Right lobe of liver (tissue), 6 donors: ENCODE measurements at regions not wholly inside any gene's neighbourhood (a gene's known extent, or its start where the extent isn't known, plus 50 kb on each side); places are given as distances from the start of the nearest gene placed in this dataset.

Experiments
- ATAC-seq, 4 donors: fragments of 200-7000 bp; cut with Tn5 transposase; one replicate each; pipeline ENCODE4 v1.9.1; 2020; ENCODE audit warnings: mild to moderate bottlenecking in 4 of 4, moderate library complexity in 4 of 4
- DNase-seq, 3 donors: peaks; one replicate each; pipeline ENCODE4 v3.0.0-alpha.2; 2020
- H3K27ac ChIP-seq, 3 donors: fragments of 200-600 bp; one replicate each; pipeline ENCODE4 v1.8.0; 2022
- H3K27me3 ChIP-seq, 2 donors: fragments of 200-600 bp; one replicate each; pipeline ENCODE4 v1.8.0; 2022
- H3K36me3 ChIP-seq, 4 donors: fragments of 200-600 bp; sonication (generic) in 1 of 4; one replicate each; pipeline versions ENCODE4 v1.5.1 to v1.8.0; 2017 to 2022; ENCODE audit warnings: control low read depth in 1 of 4
- H3K4me1 ChIP-seq, 4 donors: fragments of 200-600 bp; sonication (generic) in 1 of 4; one replicate each; pipeline versions ENCODE4 v1.5.1 to v1.8.0; 2017 to 2022; ENCODE audit warnings: control low read depth in 1 of 4
- H3K4me3 ChIP-seq, 3 donors: fragments of 200-600 bp; one replicate each; pipeline ENCODE4 v1.8.0; 2022
- H3K9me3 ChIP-seq, 4 donors: fragments of 200-600 bp; sonication (generic) in 1 of 4; one replicate each; pipeline versions ENCODE4 v1.5.1 to v1.8.0; 2017 to 2022; ENCODE audit warnings: control low read depth in 1 of 4
- CTCF ChIP-seq, 4 donors: fragments of 200-600 bp in 3 of 4; fragments of 450-650 bp in 1 of 4; IDR thresholded peaks; one replicate each; pipeline versions ENCODE4 v1.5.1 to v1.8.0; 2016 to 2022; ENCODE audit warnings: antibody characterized with exemption in 4 of 4, mild to moderate bottlenecking in 2 of 4
- POLR2A ChIP-seq: fragments of 450-650 bp; IDR thresholded peaks from one replicate; pipeline ENCODE4 v1.6.1; 2017; ENCODE audit warnings: antibody characterized with exemption, mild to moderate bottlenecking
- WGBS: methylation state at CpG from one replicate; pipeline ENCODE4 v1.1.6; 2018; ENCODE audit warnings: low coverage, low lambda C conversion rate; ENCODE audit not compliant: insufficient coverage; ENCODE audit errors: missing lambda C conversion rate; 5-methylcytosine and 5-hydroxymethylcytosine counted together
- intact Hi-C, 2 donors: fragments of 100-400 bp; cut with DNase I; formaldehyde crosslinking; loops; one replicate each; pipeline versions ENCODE4 v1.11.2 to v1.14.1; 2022
- donor health status: DM: no; HTN: yes; CAD: no.
- donor health status: DM: no; HTN: no; CAD: no.
- donor health status: DM: no; HTN: no; CAD: no.
- donor health status: DM: no; HTN: yes; CAD: no.
- donor health status: DM: no; HTN: yes; CAD: no.

GRCh38 chr2:5360081-5360480, 332.1 kb upstream of the SOX11 start:
- Histone ChIP-seq H3K36me3 (no peaks in the 10 kb centered on the region), H3K4me3 (no peak overlapping the region), H3K9me3 (no peaks in the 10 kb centered on the region), H3K27me3 (no peaks in the 10 kb centered on the region), H3K27ac (no peak overlapping the region), H3K4me1 (no peaks in the 10 kb centered on the region)
- TF ChIP-seq CTCF (IDR thresholded peaks at IDR 0.05) (no peak), POLR2A (no peak)
- WGBS: 70% methylated on average over 7 of the region's 9 CpGs
- no peak for DNase-seq
- intact Hi-C loops: no loop called here
- ATAC-seq: no peak

GRCh38 chr2:5364361-5364760, 327.8 kb upstream of the SOX11 start:
- 75% methylated on average over 4 of the region's 4 CpGs for WGBS
- intact Hi-C loops: no loop called here
- no peak overlapping the region for H3K4me3 ChIP-seq
- H3K27me3 ChIP-seq: no peaks in the 10 kb centered on the region
- no peak for DNase-seq
- H3K36me3 ChIP-seq: no peaks in the 10 kb centered on the region
- no peaks in the 10 kb centered on the region for H3K4me1 ChIP-seq
- H3K27ac ChIP-seq: no peak overlapping the region
- no peak for ATAC-seq
- H3K9me3 ChIP-seq: no peaks in the 10 kb centered on the region
- TF ChIP-seq CTCF (IDR thresholded peaks at IDR 0.05): no peak
- no peak for TF ChIP-seq POLR2A

GRCh38 chr2:5365871-5366461, 326.2 kb upstream of the SOX11 start:
- H3K27me3 ChIP-seq: no peaks in the 10 kb centered on the region
- WGBS: 13% methylated on average over 16 of the region's 20 CpGs
- no peak overlapping the region for H3K27ac ChIP-seq
- H3K9me3 ChIP-seq: no peaks in the 10 kb centered on the region
- H3K36me3 ChIP-seq: no peaks in the 10 kb centered on the region
- no peaks in the 10 kb centered on the region for H3K4me1 ChIP-seq
- intact Hi-C loops: no loop called here
- TF ChIP-seq POLR2A (no peak), CTCF (IDR thresholded peaks at IDR 0.05) (peak; percentile 19 to 73 (median 61))
- DNase-seq (peak; percentile 49 to 60 (median 51)), ATAC-seq (peak; percentile 60 to 74 (median 70))
- H3K4me3 ChIP-seq: no peak overlapping the region

- no peaks in the 10 kb centered on the region for H3K27me3 ChIP-seq
- WGBS: 63% methylated on average over 4 of the region's 6 CpGs
- no peaks in the 10 kb centered on the region for H3K4me1 ChIP-seq
- no peak for ATAC-seq
- no peak for DNase-seq
- no peak overlapping the region for H3K27ac ChIP-seq
- intact Hi-C loops: no loop called here
- no peak overlapping the region for H3K4me3 ChIP-seq
- H3K36me3 ChIP-seq: no peaks in the 10 kb centered on the region
- no peak for TF ChIP-seq CTCF (IDR thresholded peaks at IDR 0.05)
- TF ChIP-seq POLR2A: no peak
- no peaks in the 10 kb centered on the region for H3K9me3 ChIP-seq
These were observed 324.9 kb upstream of the SOX11 start for GRCh38 chr2:5367321-5367720.

- ATAC-seq: no peak
- H3K4me3 ChIP-seq: no peak overlapping the region
- no peaks in the 10 kb centered on the region for H3K4me1 ChIP-seq
- H3K9me3 ChIP-seq: no peaks in the 10 kb centered on the region
- no peaks in the 10 kb centered on the region for H3K27me3 ChIP-seq
- DNase-seq: no peak
- H3K36me3 ChIP-seq: no peaks in the 10 kb centered on the region
- no peak overlapping the region for H3K27ac ChIP-seq
- intact Hi-C loops: no loop called here
- WGBS: 46% methylated on average over 6 of the region's 7 CpGs
- TF ChIP-seq CTCF (IDR thresholded peaks at IDR 0.05) (no peak), POLR2A (no peak)
These were observed 323.9 kb upstream of the SOX11 start for GRCh38 chr2:5368263-5368662.
